ENCODE measurements at regions not wholly inside any gene's neighbourhood (a gene's known extent, or its start where the extent isn't known, plus 50 kb on each side); places are given as distances from the start of the nearest gene placed in this dataset.

GRCh38 chr5:148932355-148932935 lies 106.0 kb downstream of the ADRB2 start:
- no peak for TF ChIP-seq EZH2 (IDR thresholded peaks at IDR 0.05; ENCODE audit: insufficient read depth, poor library complexity, severe bottlenecking)
- no peak for TF ChIP-seq EZH2phosphoT487 (IDR thresholded peaks at IDR 0.05; ENCODE audit: insufficient read depth, low read depth)

All from GM23248 (cell line).